Activated T-cell treated with anti-CD3 and anti-CD28 coated beads, Interleukin-2, amount 50 U/mL, for 72 hours (primary cell): ENCODE measurements at regions not wholly inside any gene's neighbourhood (a gene's known extent, or its start where the extent isn't known, plus 50 kb on each side); places are given as distances from the start of the nearest gene placed in this dataset.
"Not testable (repeated sequence)": the region's sequence is repeated elsewhere in the genome, so short reads cannot be mapped to it uniquely, and the experiment has no call there.

ENCODE experiments used
- ATAC-seq, 2 donors: fragments of 150-1000 bp; cut with Tn5 transposase; replicated peaks in 1 of 2; 2 replicates each; pipeline ENCODE4 v1.10.0; 2021; ENCODE audit warnings: moderate library complexity in 2 of 2, mild to moderate bottlenecking in 1 of 2
- DNase-seq, 2 donors: peaks; one replicate each; pipeline ENCODE4 v3.0.0; 2021 to 2022; ENCODE audit warnings: mixed read lengths in 1 of 2
- H3K27ac Mint-ChIP-seq: one replicate; pipeline ENCODE4 v1.8.0; 2022; ENCODE audit warnings: mild to moderate bottlenecking, moderate library complexity, mixed read lengths
- H3K27me3 Mint-ChIP-seq: one replicate; pipeline ENCODE4 v1.8.0; 2022; ENCODE audit warnings: low read depth, mixed read lengths
- H3K36me3 Mint-ChIP-seq, 2 donors: one replicate each; pipeline ENCODE4 v1.8.0; 2022; ENCODE audit warnings: mixed read lengths in 2 of 2, mild to moderate bottlenecking in 1 of 2; ENCODE audit not compliant: insufficient read depth in 2 of 2
- H3K4me1 Mint-ChIP-seq: one replicate; pipeline ENCODE4 v1.8.0; 2022; ENCODE audit warnings: low read depth, mixed read lengths
- H3K4me3 Mint-ChIP-seq, 2 donors: one replicate each; pipeline ENCODE4 v1.8.0; 2022; ENCODE audit warnings: mild to moderate bottlenecking in 2 of 2, mixed read lengths in 2 of 2, moderate library complexity in 2 of 2
- H3K9me3 Mint-ChIP-seq, 2 donors: one replicate each; pipeline ENCODE4 v1.8.0; 2022; ENCODE audit warnings: mixed read lengths in 2 of 2

GRCh38 chr9:83191154-83191553 is 128.2 kb upstream of the RASEF start:
- no peak for DNase-seq
- H3K4me1 Mint-ChIP-seq: no peaks in the 10 kb centered on the region
- H3K27ac Mint-ChIP-seq: no peak overlapping the region
- H3K9me3 Mint-ChIP-seq: no peaks in the 10 kb centered on the region
- H3K36me3 Mint-ChIP-seq: no peaks in the 10 kb centered on the region
- no peaks in the 10 kb centered on the region for H3K27me3 Mint-ChIP-seq
- no peak overlapping the region for H3K4me3 Mint-ChIP-seq
- ATAC-seq: no peak

- H3K27ac Mint-ChIP-seq, H3K4me3 Mint-ChIP-seq, H3K27me3 Mint-ChIP-seq, H3K36me3 Mint-ChIP-seq, H3K4me1 Mint-ChIP-seq, H3K9me3 Mint-ChIP-seq, DNase-seq, ATAC-seq: not testable (repeated sequence)
Observed at GRCh38 chr9:83189026-83189425, 126.1 kb upstream of the RASEF start.

GRCh38 chr9:83188277-83188676 is 125.3 kb upstream of the RASEF start:
- Mint-ChIP-seq H3K27ac (no peak overlapping the region), H3K27me3 (no peaks in the 10 kb centered on the region), H3K4me1 (no peaks in the 10 kb centered on the region)

GRCh38 chr9:83186155-83186737 is 123.3 kb upstream of the RASEF start:
- DNase-seq: no peak
- ATAC-seq: no peak
- Mint-ChIP-seq H3K4me3 (no peak overlapping the region), H3K27ac (no peak overlapping the region), H3K27me3 (peaks cover 2% of the 10 kb centered on the region), H3K36me3 (no peaks in the 10 kb centered on the region), H3K9me3 (no peaks in the 10 kb centered on the region), H3K4me1 (no peaks in the 10 kb centered on the region)

More at GRCh38 chr9:83188277-83188676, 125.3 kb upstream of the RASEF start:
- no peaks in the 10 kb centered on the region for H3K36me3 Mint-ChIP-seq
- DNase-seq (no peak), ATAC-seq (no peak)
- H3K9me3 Mint-ChIP-seq: no peaks in the 10 kb centered on the region
- no peak overlapping the region for H3K4me3 Mint-ChIP-seq

- H3K27me3 Mint-ChIP-seq: peaks cover 6% of the 10 kb centered on the region
- H3K4me3 Mint-ChIP-seq: no peak overlapping the region
- ATAC-seq (no peak), DNase-seq (no peak)
- H3K27ac Mint-ChIP-seq: no peak overlapping the region
- H3K9me3 Mint-ChIP-seq: no peaks in the 10 kb centered on the region
- H3K36me3 Mint-ChIP-seq: no peaks in the 10 kb centered on the region
- H3K4me1 Mint-ChIP-seq: no peaks in the 10 kb centered on the region
Observed at GRCh38 chr9:83185488-83186154, 122.7 kb upstream of the RASEF start.

- no peak for ATAC-seq
- H3K4me3 Mint-ChIP-seq: no peak overlapping the region
- DNase-seq: no peak
- H3K9me3 Mint-ChIP-seq: no peaks in the 10 kb centered on the region
- peaks cover 6% of the 10 kb centered on the region for H3K27me3 Mint-ChIP-seq
- no peak overlapping the region for H3K27ac Mint-ChIP-seq
- H3K4me1 Mint-ChIP-seq: no peaks in the 10 kb centered on the region
- H3K36me3 Mint-ChIP-seq: peaks cover 0 to 3% of the 10 kb centered on the region in 2 donors
Observed at GRCh38 chr9:83183621-83184020, 120.7 kb upstream of the RASEF start.

- Mint-ChIP-seq H3K4me3 (no peak overlapping the region), H3K36me3 (peaks cover 1 to 3% of the 10 kb centered on the region in 2 donors), H3K9me3 (peaks cover 6 to 8% of the 10 kb centered on the region in 2 donors), H3K27ac (no peak overlapping the region), H3K27me3 (peaks cover 6% of the 10 kb centered on the region), H3K4me1 (no peaks in the 10 kb centered on the region)
- ATAC-seq: no peak
- DNase-seq: no peak
Observed at GRCh38 chr9:83182071-83182470, 119.1 kb upstream of the RASEF start.

- DNase-seq: no peak
- H3K27me3 Mint-ChIP-seq: peaks cover 6% of the 10 kb centered on the region
- no peaks in the 10 kb centered on the region for H3K4me1 Mint-ChIP-seq
- no peak overlapping the region for H3K4me3 Mint-ChIP-seq
- H3K27ac Mint-ChIP-seq: no peak overlapping the region
- H3K9me3 Mint-ChIP-seq: peaks cover 6 to 10% of the 10 kb centered on the region in 2 donors
- peaks cover 1 to 3% of the 10 kb centered on the region in 2 donors for H3K36me3 Mint-ChIP-seq
- no peak for ATAC-seq
Observed at GRCh38 chr9:83178717-83179116, 115.8 kb upstream of the RASEF start.

GRCh38 chr9:83177747-83178146 is 114.8 kb upstream of the RASEF start:
- ATAC-seq: no peak
- peaks cover 9 to 13% of the 10 kb centered on the region in 2 donors for H3K9me3 Mint-ChIP-seq
- H3K36me3 Mint-ChIP-seq: peaks cover 1 to 3% of the 10 kb centered on the region in 2 donors
- no peak for DNase-seq
- no peak overlapping the region for H3K4me3 Mint-ChIP-seq
- H3K27ac Mint-ChIP-seq: no peak overlapping the region
- peaks cover 6% of the 10 kb centered on the region for H3K27me3 Mint-ChIP-seq
- no peaks in the 10 kb centered on the region for H3K4me1 Mint-ChIP-seq

GRCh38 chr9:83167126-83167525 is 104.2 kb upstream of the RASEF start:
- ATAC-seq (no peak), DNase-seq (no peak)
- Mint-ChIP-seq H3K27ac (no peak overlapping the region), H3K4me1 (no peaks in the 10 kb centered on the region), H3K4me3 (no peak overlapping the region), H3K27me3 (no peaks in the 10 kb centered on the region), H3K9me3 (peaks cover 1 to 2% of the 10 kb centered on the region in 2 donors), H3K36me3 (no peaks in the 10 kb centered on the region)

- no peak overlapping the region for H3K27ac Mint-ChIP-seq
- ATAC-seq: no peak
- DNase-seq: no peak
- H3K27me3 Mint-ChIP-seq: no peaks in the 10 kb centered on the region
- no peak overlapping the region for H3K4me3 Mint-ChIP-seq
- peaks cover 2 to 3% of the 10 kb centered on the region in 2 donors for H3K9me3 Mint-ChIP-seq
- no peaks in the 10 kb centered on the region for H3K4me1 Mint-ChIP-seq
- H3K36me3 Mint-ChIP-seq: no peaks in the 10 kb centered on the region
Observed at GRCh38 chr9:83166372-83166771, 103.4 kb upstream of the RASEF start.

GRCh38 chr9:83155733-83156132 is 92.8 kb upstream of the RASEF start:
- H3K36me3 Mint-ChIP-seq: no peaks in the 10 kb centered on the region
- no peak overlapping the region for H3K4me3 Mint-ChIP-seq
- DNase-seq (no peak), ATAC-seq (no peak)
- H3K27ac Mint-ChIP-seq: no peak overlapping the region
- peaks cover 5% of the 10 kb centered on the region for H3K4me1 Mint-ChIP-seq
- H3K9me3 Mint-ChIP-seq: peaks cover 3 to 9% of the 10 kb centered on the region in 2 donors
- no peaks in the 10 kb centered on the region for H3K27me3 Mint-ChIP-seq

GRCh38 chr9:83154821-83155220 is 91.9 kb upstream of the RASEF start:
- no peak for DNase-seq
- peaks cover 5% of the 10 kb centered on the region for H3K4me1 Mint-ChIP-seq
- no peak overlapping the region for H3K27ac Mint-ChIP-seq
- H3K4me3 Mint-ChIP-seq: no peak overlapping the region
- no peaks in the 10 kb centered on the region for H3K27me3 Mint-ChIP-seq
- no peaks in the 10 kb centered on the region for H3K36me3 Mint-ChIP-seq
- H3K9me3 Mint-ChIP-seq: peaks cover 3 to 4% of the 10 kb centered on the region in 2 donors
- ATAC-seq: peak in 1 of 2 donors; percentile 25
